HG02852 (cell line): ENCODE measurements at regions not wholly inside any gene's neighbourhood (a gene's known extent, or its start where the extent isn't known, plus 50 kb on each side); places are given as distances from the start of the nearest gene placed in this dataset.

Experiments used
- ATAC-seq: cut with Tn5 transposase; IDR thresholded peaks from one replicate; pipeline ENCODE4 v1.9.1; 2021; ENCODE audit warnings: mild to moderate bottlenecking, moderate library complexity; ENCODE audit not compliant: unreplicated experiment

DNA sequence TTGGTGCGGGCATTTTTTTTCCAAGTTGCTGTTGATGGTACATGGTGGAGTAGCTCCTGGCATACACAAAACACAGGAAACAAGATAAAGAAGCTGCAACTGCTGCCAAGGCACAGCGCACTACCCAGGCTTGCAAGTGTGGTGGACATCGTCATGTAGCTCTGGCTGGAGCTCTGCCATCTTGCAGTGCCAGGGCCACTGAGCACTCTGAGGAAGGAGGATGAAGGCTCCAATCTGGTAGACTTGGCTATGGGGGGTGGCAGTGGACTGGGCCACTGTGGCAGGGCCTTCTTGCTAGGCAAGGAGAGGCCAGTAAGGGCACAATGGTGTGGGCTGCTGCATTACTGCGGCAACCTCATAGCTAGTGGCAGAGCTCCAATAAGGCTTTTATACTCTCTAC lies 263.5 kb downstream of the CENPW start:
- no peak for ATAC-seq

DNA sequence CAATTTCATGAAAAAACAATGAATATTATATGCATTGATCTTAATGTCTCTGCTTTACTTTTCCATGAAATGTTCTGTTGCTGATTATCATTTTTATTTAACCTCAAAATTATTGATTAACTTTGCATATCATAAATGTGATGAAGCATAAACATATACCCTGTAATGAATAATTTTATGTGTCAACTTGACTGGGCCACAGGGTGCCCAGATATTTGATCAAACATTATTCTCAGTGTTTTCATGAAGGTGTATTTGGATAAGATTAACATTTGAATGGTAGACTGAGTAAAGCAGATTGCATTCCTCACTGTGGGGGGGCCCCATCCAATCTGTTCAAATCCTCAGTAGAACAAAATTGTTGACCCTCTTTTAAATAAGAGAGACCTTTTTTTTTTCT lies 265.2 kb downstream of the CENPW start:
- no peak for ATAC-seq

DNA sequence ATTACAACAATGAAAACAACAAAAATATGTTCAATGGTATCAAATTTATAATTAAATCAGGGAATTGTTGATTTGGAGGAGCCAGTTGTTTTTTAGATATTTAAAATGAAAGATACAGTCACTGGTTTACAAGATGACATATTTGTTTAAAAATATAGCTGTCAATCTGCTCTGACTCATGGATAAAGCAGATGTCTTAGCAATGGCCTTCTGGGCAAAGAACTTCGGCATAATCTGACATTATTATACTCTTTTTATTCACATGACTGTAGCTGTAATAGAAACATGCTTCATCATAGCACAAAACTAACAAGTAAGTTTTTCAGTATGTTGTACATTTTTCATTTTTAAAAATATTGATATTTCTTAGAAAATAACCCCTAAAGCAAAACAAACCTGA lies 267.4 kb downstream of the CENPW start:
- ATAC-seq = no peak

DNA sequence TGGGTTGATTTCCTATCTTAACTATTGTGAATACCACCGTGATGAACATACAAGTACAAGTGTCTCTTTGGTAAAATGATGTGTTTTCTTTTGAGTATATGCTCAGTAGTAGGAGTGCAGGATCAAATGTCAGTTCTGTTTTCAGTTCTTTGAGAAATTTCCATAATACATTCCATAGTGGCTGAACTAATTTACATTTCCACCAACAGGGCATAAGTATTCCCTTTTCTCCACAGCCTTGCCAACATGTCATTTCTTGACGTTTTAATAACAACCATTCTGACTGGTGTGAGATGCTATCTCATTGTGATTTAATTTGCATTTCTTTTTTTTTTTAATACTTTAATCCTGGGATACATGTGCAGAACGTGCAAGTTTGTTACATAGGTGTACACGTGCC lies 268.8 kb downstream of the CENPW start:
- no peak for ATAC-seq

DNA sequence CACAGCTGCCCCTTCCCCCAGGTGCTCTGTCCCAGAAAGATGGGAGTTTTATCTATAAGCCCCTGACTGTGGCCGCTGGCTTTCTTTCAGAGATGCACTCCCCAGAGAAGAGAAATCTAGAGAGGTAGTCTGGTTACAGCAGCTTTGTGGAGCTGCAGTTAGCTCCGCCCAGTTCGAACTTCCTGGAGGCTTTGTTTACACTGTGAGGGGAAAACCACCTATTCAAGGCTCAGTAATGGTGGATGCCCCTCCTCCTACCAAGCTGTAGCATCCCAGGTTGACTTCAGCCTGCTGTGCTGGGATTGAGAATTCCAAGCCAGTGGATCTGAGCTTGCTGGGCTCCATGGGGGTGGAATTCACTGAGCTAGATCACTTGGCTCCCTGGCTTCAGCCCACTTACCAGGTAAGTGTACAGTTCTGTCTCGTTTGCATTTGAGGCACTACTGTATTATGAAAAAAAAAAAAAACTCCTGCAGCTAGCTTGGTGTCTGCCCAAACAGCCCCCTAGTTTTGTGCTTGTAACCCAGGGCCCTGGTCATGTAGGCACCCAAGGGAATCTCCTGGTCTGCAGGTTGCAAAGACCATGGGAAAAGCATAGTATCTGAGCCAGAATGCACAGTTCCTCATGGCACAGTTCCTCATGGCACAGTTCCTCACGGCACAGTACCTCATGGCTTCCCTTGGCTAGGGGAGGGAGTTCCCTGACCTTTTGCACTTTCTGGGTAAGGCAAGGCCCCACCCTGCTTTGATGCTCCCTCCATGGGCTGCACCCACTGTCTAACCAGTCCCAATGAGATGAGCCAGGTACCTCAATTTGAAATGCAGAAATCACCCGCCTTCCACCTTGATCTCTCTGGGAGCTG lies 275.0 kb downstream of the CENPW start:
- no peak for ATAC-seq

DNA sequence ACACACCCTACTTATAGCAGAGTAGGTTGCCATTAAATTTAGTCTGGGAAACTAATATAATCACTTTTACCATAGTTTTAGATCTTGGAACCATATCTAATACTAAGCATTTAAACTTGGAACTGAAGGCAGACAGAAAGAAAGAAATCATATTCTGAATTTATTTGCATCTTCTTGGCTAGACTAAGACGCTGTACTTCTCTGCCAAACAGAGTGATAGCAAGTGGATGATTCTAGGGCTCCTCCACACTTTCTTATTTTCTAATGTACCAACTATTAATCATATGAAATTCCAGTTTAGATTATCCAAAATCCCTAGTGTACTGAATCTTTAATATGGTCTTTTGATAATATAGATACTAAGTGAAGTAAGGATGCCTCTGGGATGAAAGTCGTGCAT lies 277.0 kb downstream of the CENPW start:
- no peak for ATAC-seq

DNA sequence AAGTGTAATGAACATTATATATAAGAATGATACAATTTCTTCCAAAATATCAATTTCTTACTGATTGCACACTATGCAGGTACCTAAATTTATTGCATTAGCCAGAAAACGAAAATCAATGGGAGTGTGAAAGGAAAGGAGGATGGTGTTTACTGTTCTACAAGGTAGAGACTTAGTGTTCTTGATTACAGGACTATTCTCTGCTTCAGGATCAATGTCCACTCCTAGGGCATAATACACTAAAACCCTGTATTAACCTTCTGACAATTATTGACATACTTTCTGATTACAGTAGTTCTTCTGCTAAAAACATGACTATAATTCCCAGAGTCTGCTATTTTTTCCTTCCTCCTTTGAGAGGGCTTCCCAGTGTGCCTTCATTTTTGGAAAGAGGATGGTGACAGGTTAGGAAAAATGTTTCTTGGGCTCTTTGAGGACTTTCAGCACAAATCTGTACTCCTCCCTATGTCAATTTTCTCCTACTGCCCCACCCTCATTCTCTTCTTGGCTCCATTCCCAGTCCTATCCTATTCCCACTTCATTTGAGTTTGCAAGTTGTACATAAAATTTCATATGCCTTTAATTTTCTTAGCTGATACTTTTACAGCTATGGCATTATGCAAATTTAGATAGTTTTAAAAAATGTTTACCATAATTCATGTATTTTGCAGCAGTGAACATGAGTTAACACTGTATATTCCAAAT lies 278.9 kb downstream of the CENPW start:
- no peak for ATAC-seq

DNA sequence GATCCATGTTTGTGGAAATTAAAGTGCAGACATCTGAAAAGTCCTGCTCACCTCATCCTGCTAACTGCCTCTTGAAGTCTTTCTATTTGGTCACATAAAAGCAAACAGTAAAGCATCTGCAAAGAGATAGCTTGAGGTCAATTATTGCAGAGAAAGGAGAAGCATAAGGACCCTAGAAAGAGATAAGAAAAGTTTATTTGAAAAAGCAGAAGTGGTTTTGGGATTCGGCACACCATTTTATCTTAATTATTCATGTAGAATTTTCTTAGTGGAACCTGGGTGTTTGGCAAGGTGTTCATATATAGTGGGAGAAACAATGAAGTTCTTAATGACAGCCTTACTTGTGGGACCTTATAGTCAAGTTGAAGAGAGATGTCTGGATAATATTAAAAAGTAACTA lies 280.8 kb downstream of the CENPW start:
- ATAC-seq = no peak

DNA sequence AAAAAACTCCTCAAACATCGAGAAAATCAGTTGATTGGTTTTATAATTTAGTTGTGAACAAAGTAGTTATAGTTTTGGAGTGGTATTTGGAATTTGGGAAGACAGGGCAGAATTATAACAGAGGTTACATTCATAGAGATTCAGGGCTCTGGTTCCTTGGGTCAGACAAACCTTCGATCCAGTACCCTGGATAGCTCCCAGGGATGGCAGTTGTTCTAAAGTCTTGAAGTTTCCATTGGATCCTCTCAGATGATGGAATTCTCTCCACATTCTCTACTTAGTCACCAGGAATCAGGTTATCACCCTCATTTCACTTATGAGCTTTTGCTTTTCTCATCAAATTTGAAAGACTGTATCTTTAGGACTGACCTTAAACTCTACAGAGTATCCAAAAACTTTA lies 285.1 kb downstream of the CENPW start:
- ATAC-seq = no peak

DNA sequence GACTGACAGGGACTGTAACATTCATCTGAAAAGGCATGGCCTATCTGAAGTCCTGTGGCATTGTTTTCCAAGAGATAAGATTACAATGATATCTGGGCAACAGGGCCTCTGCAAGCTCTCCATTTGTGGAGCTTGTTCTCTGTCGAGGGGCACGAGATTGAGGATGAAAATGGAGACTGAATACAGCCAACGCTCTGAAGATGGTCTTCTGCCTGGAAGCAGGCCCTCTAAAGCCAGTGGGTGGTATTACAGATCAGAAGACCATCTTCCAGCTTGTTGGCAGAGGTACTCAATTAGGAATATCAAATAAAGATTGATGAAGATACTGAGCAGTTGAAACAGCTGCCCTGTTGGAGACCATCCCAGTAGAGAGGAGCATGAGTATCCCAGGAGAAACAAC lies 288.2 kb downstream of the CENPW start:
- ATAC-seq = no peak

DNA sequence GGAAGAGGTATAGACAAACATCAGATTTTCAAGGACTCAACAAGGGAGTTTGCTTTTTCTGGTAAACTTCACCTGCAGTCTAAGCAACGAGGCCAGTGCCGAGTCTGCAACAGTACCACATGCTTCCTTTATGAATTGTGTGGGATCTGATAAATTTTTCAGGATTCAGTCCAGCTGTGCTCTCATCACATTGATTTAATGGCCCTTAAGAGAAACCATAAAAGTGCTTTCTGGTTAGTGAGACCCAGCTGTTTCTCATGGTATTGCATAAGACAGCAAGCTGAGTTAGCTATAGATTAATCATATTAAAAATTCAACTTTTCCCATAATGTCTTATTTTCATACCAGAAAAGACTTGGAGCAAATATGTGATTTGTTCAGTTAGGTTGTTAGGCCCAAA lies 291.4 kb downstream of the CENPW start:
- ATAC-seq = no peak

DNA sequence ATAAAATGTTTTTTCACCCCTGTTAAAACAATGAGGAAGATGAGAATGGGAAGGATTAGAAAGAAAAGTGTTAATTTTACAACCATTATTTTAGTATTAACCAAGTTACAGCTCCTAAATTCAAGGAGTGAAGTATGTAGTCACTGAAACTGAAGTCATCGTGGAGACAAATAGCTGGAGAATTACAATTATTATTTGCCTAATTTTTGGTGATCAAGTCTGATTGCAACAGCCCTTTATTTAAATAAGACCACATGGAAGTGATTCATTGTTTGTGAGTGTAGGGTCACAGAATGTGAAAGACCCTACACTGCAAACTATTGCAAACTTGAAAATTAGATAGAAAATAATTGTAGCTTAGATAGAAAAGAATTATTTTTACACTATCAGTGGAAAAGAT lies 292.4 kb downstream of the CENPW start:
- ATAC-seq = no peak

DNA sequence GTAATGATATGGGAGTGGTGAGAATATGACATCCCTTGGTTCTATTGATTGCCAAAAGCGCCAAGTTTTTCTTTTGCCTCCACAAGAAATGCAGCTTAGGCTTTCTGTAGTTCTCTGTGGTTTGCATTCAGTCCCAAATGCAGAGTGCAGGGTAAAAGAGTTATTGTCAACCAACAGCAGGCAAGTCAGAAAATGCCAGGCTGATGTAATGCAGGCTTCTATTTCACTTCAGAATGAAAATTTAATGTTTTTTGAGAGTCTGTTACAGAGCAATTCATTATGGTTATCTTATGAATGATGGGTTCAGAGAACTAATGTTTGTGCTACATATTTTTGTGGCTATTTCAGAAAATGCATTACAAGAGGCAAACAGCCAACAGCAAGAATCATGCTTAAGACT lies 293.5 kb downstream of the CENPW start:
- no peak for ATAC-seq

DNA sequence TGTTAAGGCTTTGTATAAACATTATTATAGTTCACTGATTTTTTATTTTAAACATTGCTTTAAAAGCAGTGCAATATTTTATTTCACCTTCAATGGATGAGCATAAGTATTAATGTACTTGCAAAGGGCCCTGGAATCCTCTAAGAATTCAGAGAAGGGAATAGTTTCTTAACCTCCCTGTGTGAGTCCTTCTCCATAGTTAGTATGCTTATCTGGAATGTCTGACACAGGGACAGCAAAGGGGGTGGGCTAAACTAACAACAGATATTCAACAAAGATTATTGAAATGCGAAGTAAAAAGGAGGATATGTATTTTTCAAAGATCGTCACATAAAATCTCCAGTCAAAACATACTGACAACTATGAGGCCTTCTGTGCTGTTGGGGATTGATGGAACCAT lies 300.4 kb downstream of the CENPW start:
- ATAC-seq = no peak

DNA sequence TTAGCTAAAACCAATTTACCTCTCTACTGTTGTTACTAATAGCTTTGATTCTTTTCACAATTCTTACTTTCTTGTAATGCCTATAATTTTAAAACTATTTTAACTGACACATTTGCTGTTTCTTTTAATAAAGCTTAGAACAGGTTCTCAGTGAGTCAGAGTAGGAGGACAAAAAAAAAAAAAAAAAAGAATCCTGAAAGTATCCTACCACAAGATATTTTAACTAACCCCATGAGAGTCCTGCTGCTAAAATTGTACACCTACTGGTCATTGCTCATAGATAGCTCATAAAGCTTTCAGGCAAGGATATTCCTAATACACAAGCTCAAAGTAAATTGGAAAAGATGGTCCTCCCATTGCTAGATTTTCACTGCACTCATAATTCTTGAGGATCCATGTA lies 301.0 kb downstream of the CENPW start:
- ATAC-seq = no peak

DNA sequence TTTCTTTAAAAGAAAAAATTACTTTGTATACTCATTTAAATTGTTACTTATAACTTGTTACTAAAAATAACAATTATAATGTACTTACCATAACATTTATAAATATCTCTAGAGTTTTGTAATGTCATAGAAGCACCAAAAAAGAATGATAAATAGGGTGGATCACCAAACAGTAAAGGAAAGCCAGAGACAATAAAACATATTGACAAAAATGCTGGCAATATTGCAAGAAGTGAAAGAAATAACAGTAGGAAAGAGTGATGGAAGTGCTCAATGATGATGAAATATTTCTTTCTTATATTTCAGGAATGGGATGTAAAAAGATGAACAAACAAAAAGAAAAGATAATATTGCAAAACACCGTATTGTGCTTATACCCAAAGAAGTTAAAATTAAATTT lies 301.7 kb downstream of the CENPW start:
- no peak for ATAC-seq

DNA sequence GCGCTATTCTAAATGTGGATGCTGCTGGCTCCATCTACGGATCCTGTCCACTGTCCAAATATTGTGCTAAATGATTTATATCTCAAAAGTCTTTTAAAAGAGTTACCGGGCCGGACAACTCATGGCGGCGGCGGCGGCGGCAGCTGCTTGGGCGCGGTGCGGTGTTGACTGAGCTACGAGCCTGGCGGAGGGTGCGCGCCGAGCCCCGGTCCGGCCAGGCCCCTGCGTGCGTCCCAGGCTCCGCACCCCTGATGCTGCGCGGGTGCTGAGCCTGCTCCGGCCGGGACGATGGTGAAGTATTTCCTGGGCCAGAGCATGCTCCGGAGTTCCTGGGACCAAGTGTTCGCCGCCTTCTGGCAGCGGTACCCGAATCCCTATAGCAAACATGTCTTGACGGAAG lies 303.4 kb downstream of the CENPW start:
- ATAC-seq = no peak

DNA sequence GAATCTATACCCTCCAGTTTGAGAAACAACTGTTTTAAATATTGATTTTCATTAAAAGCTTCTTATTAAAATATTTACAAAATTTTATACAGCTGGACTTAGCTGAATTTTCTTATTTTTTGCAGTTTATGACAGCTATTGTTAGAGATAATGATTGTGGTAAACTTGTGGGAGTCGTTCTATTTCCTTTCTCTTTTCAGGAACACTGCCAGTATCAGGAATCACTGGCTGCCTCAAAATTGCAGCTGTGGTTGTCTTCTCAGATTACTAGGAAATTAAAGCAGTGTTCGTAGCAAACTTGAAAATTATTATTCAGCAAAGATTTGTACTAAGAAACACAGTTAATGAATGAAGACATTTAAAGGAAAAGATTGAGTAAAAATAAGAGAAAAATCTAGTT lies 311.0 kb downstream of the CENPW start:
- ATAC-seq = no peak

DNA sequence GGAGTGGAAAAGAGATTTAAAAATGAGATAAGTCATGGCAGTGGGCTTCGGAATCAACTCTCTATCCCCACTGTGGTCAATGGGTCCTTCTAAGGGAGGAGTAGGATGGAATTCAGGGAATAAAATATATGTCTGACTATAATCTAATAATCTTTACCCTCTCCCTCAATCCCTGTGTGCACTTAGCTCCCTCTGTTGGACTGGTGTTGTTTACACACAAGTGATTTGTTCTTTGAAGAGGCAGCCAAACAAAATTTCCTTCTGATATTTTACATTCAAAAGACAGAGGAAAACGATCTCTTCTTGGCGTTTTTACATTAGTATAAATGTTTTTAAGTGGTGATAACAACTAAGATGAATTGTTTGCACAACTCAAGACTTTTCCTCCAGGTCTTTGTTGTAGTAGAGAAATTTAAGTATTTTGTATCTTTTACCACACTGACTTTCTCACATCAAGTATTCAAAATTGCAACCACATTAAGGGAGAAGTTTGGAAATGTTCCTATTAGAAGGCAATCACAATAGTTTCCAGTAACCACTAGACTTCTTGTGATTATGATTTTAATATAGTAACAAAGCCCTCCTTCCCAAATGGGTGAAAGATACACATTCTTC lies 317.8 kb downstream of the CENPW start:
- ATAC-seq = no peak

DNA sequence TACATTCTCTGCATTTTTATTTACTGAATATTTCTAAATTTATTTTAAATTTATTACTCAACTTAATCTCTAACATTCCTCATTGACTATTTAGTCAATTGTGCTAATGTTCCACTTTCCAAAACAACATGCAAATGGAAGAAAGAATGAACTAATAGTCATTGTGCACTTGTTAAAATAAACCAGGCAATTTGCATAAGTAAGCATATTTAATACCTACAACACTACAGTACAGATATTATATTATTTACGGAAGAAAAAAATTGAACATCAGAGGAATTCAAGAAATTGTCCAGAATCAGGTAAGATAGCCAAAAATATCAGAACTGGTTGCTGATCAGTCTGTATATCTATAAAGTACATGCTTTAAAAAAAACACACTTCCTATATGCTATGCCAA lies 320.5 kb downstream of the CENPW start:
- ATAC-seq = no peak

DNA sequence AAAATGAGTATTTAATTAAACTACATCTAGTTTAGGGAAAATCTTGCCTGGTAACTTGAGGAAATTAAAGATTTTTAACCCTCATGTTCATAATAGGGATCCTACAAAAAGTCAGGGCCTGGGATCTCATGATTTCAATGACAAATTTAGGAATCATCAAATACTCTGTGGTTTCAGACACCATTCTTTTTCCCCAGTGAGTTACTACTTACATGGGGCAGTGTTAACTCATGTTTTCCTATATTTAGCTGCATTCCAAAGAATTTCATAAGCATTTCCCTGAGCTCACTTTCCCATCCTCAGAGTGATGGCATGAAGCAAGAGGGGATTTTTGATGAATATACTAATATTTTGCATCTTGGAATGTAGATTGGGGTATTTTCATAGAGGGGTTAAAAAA lies 321.7 kb downstream of the CENPW start:
- ATAC-seq = no peak

DNA sequence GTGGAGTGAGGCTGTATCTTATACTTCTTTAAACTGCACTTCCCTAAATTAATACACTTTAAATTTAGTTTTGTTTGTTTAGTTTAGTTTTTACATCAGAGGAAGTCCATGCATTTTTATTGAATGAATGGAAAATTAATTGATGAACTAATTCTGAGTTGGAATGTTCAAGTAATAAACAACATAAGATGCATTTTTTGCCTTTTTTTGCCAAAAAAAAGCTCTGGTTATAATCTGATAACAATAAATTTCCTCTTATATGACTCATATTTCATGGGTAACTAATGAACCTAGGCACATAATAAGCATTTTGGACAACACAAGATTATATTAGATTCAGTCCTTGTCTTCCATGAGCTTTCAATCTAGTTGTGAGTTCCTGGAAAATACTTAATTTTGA lies 323.1 kb downstream of the CENPW start:
- no peak for ATAC-seq
